ENCODE measurements at regions not wholly inside any gene's neighbourhood (a gene's known extent, or its start where the extent isn't known, plus 50 kb on each side); places are given as distances from the start of the nearest gene placed in this dataset.

- Histone ChIP-seq H3K9me2 (ENCODE audit: insufficient read depth) (no peaks in the 10 kb centered on the region), H3K4me3 (replicated peaks in 1 of 2; ENCODE audit: low read depth in 1 of 2, low read length in 2 of 2) (no peak overlapping the region), H4K20me1 (ENCODE audit: insufficient read depth) (no peaks in the 10 kb centered on the region), H3K4me2 (ENCODE audit: low read length) (no peak overlapping the region), H3K9ac (ENCODE audit: low read length) (no peak overlapping the region), H2AFZ (ENCODE audit: low read depth, low read length, poor library complexity, severe bottlenecking) (no peak overlapping the region), H3K4me1 (ENCODE audit: control insufficient read depth in 1 of 2, insufficient read depth in 2 of 2, low read length in 2 of 2) (no peaks in the 10 kb centered on the region), H3K27me3 (ENCODE audit: insufficient read depth, low read length) (no peaks in the 10 kb centered on the region), H3K9me3 (ENCODE audit: control insufficient read depth in 1 of 2, insufficient read depth in 1 of 2, low read depth in 1 of 2, low read length in 2 of 2) (no peaks in the 10 kb centered on the region), H3K79me2 (ENCODE audit: insufficient read depth, low read length) (no peaks in the 10 kb centered on the region), H3K36me3 (ENCODE audit: control insufficient read depth in 1 of 2, insufficient read depth in 2 of 2, low read length in 2 of 2) (no peaks in the 10 kb centered on the region), H3K27ac (ENCODE audit: low read depth, low read length) (no peak overlapping the region)
- intact Hi-C loops (cut with micrococcal nuclease) = no loop called here
- no TSS peak for BruUV-seq (replicated peaks)
- ChIA-PET RAD21 (ENCODE audit: low non-redundant PET in 1 of 2, low total read pairs in 2 of 2, uncharacterized antibody in 2 of 2, unreplicated experiment in 2 of 2) (no interaction called here), CTCF (no interaction called here), POLR2A (no interaction called here)
- ATAC-seq (no peak), DNase-seq (ENCODE audit: low read depth, low spot score) (no peak)
- no peak for TF ChIP-seq POLR2AphosphoS5 (IDR thresholded peaks at IDR 0.05; ENCODE audit: low read depth, low read length)
Measured at GRCh38 chr13:104635879-104636278, 1569.7 kb upstream of the SLC10A2 start.

GRCh38 chr13:104634016-104634415 lies 1567.8 kb upstream of the SLC10A2 start:
- RAD21 ChIA-PET (ENCODE audit: low non-redundant PET in 1 of 2, low total read pairs in 2 of 2, uncharacterized antibody in 2 of 2, unreplicated experiment in 2 of 2) = no interaction called here
- no peaks in the 10 kb centered on the region for H4K20me1 ChIP-seq (ENCODE audit: insufficient read depth)
- DNase-seq (ENCODE audit: low read depth, low spot score) = no peak
- intact Hi-C loops (cut with micrococcal nuclease) = no loop called here
- no peak overlapping the region for H3K4me3 ChIP-seq (replicated peaks in 1 of 2; ENCODE audit: low read depth in 1 of 2, low read length in 2 of 2)
- no peak overlapping the region for H2AFZ ChIP-seq (ENCODE audit: low read depth, low read length, poor library complexity, severe bottlenecking)
- ATAC-seq = no peak
- no peak overlapping the region for H3K4me2 ChIP-seq (ENCODE audit: low read length)
- H3K9me2 ChIP-seq (ENCODE audit: insufficient read depth) = 0 out of 2 replicates have a peak, but pooled peaks cover 2% of the 10 kb centered on the region
- no peaks in the 10 kb centered on the region for H3K79me2 ChIP-seq (ENCODE audit: insufficient read depth, low read length)
- TF ChIP-seq FOSL1 (IDR thresholded peaks at IDR 0.05; ENCODE audit: low read depth) (no peak), RAD21 (IDR thresholded peaks at IDR 0.05; ENCODE audit: low read depth) (no peak)
- BruUV-seq (replicated peaks) = no TSS peak
- no peaks in the 10 kb centered on the region for H3K27me3 ChIP-seq (ENCODE audit: insufficient read depth, low read length)
- H3K9ac ChIP-seq (ENCODE audit: low read length) = no peak overlapping the region
- H3K27ac ChIP-seq (ENCODE audit: low read depth, low read length) = no peak overlapping the region
- no peaks in the 10 kb centered on the region for H3K9me3 ChIP-seq (ENCODE audit: control insufficient read depth in 1 of 2, insufficient read depth in 1 of 2, low read depth in 1 of 2, low read length in 2 of 2)
- POLR2A ChIA-PET = no interaction called here
- H3K36me3 ChIP-seq (ENCODE audit: control insufficient read depth in 1 of 2, insufficient read depth in 2 of 2, low read length in 2 of 2) = no peaks in the 10 kb centered on the region
- H3K4me1 ChIP-seq (ENCODE audit: control insufficient read depth in 1 of 2, insufficient read depth in 2 of 2, low read length in 2 of 2) = no peaks in the 10 kb centered on the region
- CTCF ChIA-PET = no interaction called here

- no peak overlapping the region for H3K9ac ChIP-seq (ENCODE audit: low read length)
- BruUV-seq (replicated peaks) = no TSS peak
- H3K36me3 ChIP-seq (ENCODE audit: control insufficient read depth in 1 of 2, insufficient read depth in 2 of 2, low read length in 2 of 2) = no peaks in the 10 kb centered on the region
- ChIA-PET RAD21 (ENCODE audit: low non-redundant PET in 1 of 2, low total read pairs in 2 of 2, uncharacterized antibody in 2 of 2, unreplicated experiment in 2 of 2) (no interaction called here), POLR2A (no interaction called here), CTCF (no interaction called here)
- DNase-seq (ENCODE audit: low read depth, low spot score) = no peak
- H3K4me1 ChIP-seq (ENCODE audit: control insufficient read depth in 1 of 2, insufficient read depth in 2 of 2, low read length in 2 of 2) = no peaks in the 10 kb centered on the region
- H4K20me1 ChIP-seq (ENCODE audit: insufficient read depth) = no peaks in the 10 kb centered on the region
- H3K9me2 ChIP-seq (ENCODE audit: insufficient read depth) = 0 out of 2 replicates have a peak, but pooled peaks cover 2% of the 10 kb centered on the region
- H3K79me2 ChIP-seq (ENCODE audit: insufficient read depth, low read length) = no peaks in the 10 kb centered on the region
- intact Hi-C loops (cut with micrococcal nuclease) = no loop called here
- H3K27ac ChIP-seq (ENCODE audit: low read depth, low read length) = no peak overlapping the region
- no peaks in the 10 kb centered on the region for H3K27me3 ChIP-seq (ENCODE audit: insufficient read depth, low read length)
- no peak for ATAC-seq
- no peaks in the 10 kb centered on the region for H3K9me3 ChIP-seq (ENCODE audit: control insufficient read depth in 1 of 2, insufficient read depth in 1 of 2, low read depth in 1 of 2, low read length in 2 of 2)
- TF ChIP-seq CTCF (IDR thresholded peaks at IDR 0.05 in 2 of 3, conservative IDR thresholded peaks at IDR 0.05 in 1 of 3; ENCODE audit: borderline replicate concordance in 1 of 3, insufficient read depth in 1 of 3, low read depth in 2 of 3, low read length in 2 of 3) = no peak
- no peak for TF ChIP-seq POLR2AphosphoS5 (IDR thresholded peaks at IDR 0.05; ENCODE audit: low read depth, low read length)
- no peak for TF ChIP-seq JUND (IDR thresholded peaks at IDR 0.05)
- TF ChIP-seq MAX (IDR thresholded peaks at IDR 0.05) = no peak
- no peak for TF ChIP-seq ELF1 (IDR thresholded peaks at IDR 0.05; ENCODE audit: borderline replicate concordance, low read depth)
- TF ChIP-seq POLR2A (IDR thresholded peaks at IDR 0.05; ENCODE audit: borderline replicate concordance, extremely low read depth, insufficient read depth, insufficient read length) = no peak
- TF ChIP-seq RAD21 (IDR thresholded peaks at IDR 0.05; ENCODE audit: low read depth) = no peak
- TF ChIP-seq CBX3 (IDR thresholded peaks at IDR 0.05; ENCODE audit: low read depth) = no peak
- TF ChIP-seq EZH2phosphoT487 (IDR thresholded peaks at IDR 0.05; ENCODE audit: borderline replicate concordance) = no peak
- no peak for TF ChIP-seq TCF7L2 (IDR thresholded peaks at IDR 0.05; ENCODE audit: borderline replicate concordance, extremely low read depth, insufficient read depth, insufficient read length)
- no peak overlapping the region for H3K4me3 ChIP-seq (replicated peaks in 1 of 2; ENCODE audit: low read depth in 1 of 2, low read length in 2 of 2)
- H3K4me2 ChIP-seq (ENCODE audit: low read length) = no peak overlapping the region
- no peak overlapping the region for H2AFZ ChIP-seq (ENCODE audit: low read depth, low read length, poor library complexity, severe bottlenecking)
Measured at GRCh38 chr13:104632736-104633135, 1566.5 kb upstream of the SLC10A2 start.

Measured in HCT116 (cell line).